CD8-positive, alpha-beta memory T cell (primary cell): ENCODE measurements at regions not wholly inside any gene's neighbourhood (a gene's known extent, or its start where the extent isn't known, plus 50 kb on each side); places are given as distances from the start of the nearest gene placed in this dataset.
"Not testable (repeated sequence)": the region's sequence is repeated elsewhere in the genome, so short reads cannot be mapped to it uniquely, and the experiment has no call there.

ENCODE experiments used
- CTCF ChIA-PET: fragments of 350-600 bp; sonication (Branson Sonifier 250); formaldehyde crosslinking; loops from one replicate; lab custom pipeline; 2021; ENCODE audit warnings: antibody characterized with exemption; lab: Charles Lee
- POLR2A ChIA-PET: fragments of 350-600 bp; sonication (Branson Sonifier 250); formaldehyde crosslinking; loops from one replicate; lab custom pipeline; 2021; ENCODE audit warnings: antibody characterized with exemption; lab: Charles Lee
- DNase-seq, 5 donors: peaks; one replicate each; pipeline versions ENCODE4 v3.0.0 to v3.0.0-alpha.2; 2020 to 2022; ENCODE audit warnings: mixed read lengths in 1 of 5
- H3K27ac ChIP-seq: one replicate; pipeline ENCODE4 v1.7.0; 2013; ENCODE audit warnings: low read depth, mild to moderate bottlenecking, low read length, moderate library complexity
- H3K27me3 ChIP-seq: 2 replicates; pipeline ENCODE4 v1.7.0; 2013; ENCODE audit warnings: low read length, mild to moderate bottlenecking; ENCODE audit not compliant: insufficient read depth, poor library complexity, severe bottlenecking
- H3K36me3 ChIP-seq: 2 replicates; pipeline ENCODE4 v1.7.0; 2013; ENCODE audit warnings: mild to moderate bottlenecking, low read length, moderate library complexity; ENCODE audit not compliant: insufficient read depth
- H3K4me1 ChIP-seq: 2 replicates; pipeline ENCODE4 v1.7.0; 2013; ENCODE audit warnings: mild to moderate bottlenecking, low read length, moderate library complexity; ENCODE audit not compliant: insufficient read depth
- H3K4me3 ChIP-seq: 2 replicates; pipeline ENCODE4 v1.7.0; 2013; ENCODE audit warnings: mild to moderate bottlenecking, low read length
- H3K9me3 ChIP-seq: 2 replicates; pipeline ENCODE4 v1.7.0; 2013; ENCODE audit warnings: mild to moderate bottlenecking, low read length
- H3K27ac Mint-ChIP-seq, 8 donors: one replicate each; pipeline ENCODE4 v1.8.0; 2020 to 2021; ENCODE audit warnings: mixed read lengths in 8 of 8, mild to moderate bottlenecking in 6 of 8, inconsistent platforms in 3 of 8, moderate library complexity in 3 of 8
- H3K27me3 Mint-ChIP-seq, 2 donors: one replicate each; pipeline ENCODE4 v1.8.0; 2020 to 2021; ENCODE audit warnings: mixed read lengths in 2 of 2, mild to moderate bottlenecking in 1 of 2, moderate library complexity in 1 of 2
- H3K36me3 Mint-ChIP-seq, 3 donors: one replicate each; pipeline ENCODE4 v1.8.0; 2020 to 2021; ENCODE audit warnings: mixed read lengths in 3 of 3, inconsistent platforms in 1 of 3, mild to moderate bottlenecking in 1 of 3
- H3K4me1 Mint-ChIP-seq, 3 donors: one replicate each; pipeline ENCODE4 v1.8.0; 2020 to 2021; ENCODE audit warnings: mixed read lengths in 3 of 3, inconsistent platforms in 1 of 3, mild to moderate bottlenecking in 1 of 3
- H3K4me3 Mint-ChIP-seq, 7 donors: one replicate each; pipeline ENCODE4 v1.8.0; 2020 to 2021; ENCODE audit warnings: mixed read lengths in 7 of 7, mild to moderate bottlenecking in 6 of 7, moderate library complexity in 4 of 7, inconsistent platforms in 2 of 7
- H3K9me3 Mint-ChIP-seq, 5 donors: one replicate each; pipeline ENCODE4 v1.8.0; 2020 to 2022; ENCODE audit warnings: mixed read lengths in 5 of 5, mild to moderate bottlenecking in 3 of 5, moderate library complexity in 2 of 5, inconsistent platforms in 1 of 5

DNA sequence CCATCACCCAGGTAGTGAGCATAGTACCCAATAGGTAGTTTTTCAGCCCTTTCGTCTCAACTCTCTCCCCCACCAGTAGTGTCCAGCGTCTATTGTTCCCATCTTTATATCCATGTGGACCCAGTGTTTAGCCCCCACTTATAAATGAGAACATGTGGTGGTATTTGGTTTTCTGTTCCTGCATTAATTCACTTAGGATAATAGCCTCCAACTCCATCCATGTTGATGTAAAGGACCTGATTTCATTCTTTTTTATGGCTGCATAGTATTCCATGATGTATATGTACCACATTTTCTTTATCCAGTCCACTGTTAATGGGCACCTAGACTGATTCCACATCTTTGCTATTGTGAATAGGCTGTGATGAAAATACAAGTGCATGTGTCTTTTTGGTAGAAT lies 51.3 kb downstream of the NACA2 start:
- H3K27me3 ChIP-seq, H3K9me3 Mint-ChIP-seq, H3K27ac ChIP-seq, CTCF ChIA-PET, H3K36me3 Mint-ChIP-seq, H3K9me3 ChIP-seq, H3K36me3 ChIP-seq, H3K4me1 Mint-ChIP-seq, H3K4me3 ChIP-seq, H3K27ac Mint-ChIP-seq, POLR2A ChIA-PET, H3K4me3 Mint-ChIP-seq, H3K4me1 ChIP-seq, DNase-seq: not testable (repeated sequence)
- peaks cover 11 to 28% of the 10 kb centered on the region in 2 donors for H3K27me3 Mint-ChIP-seq

DNA sequence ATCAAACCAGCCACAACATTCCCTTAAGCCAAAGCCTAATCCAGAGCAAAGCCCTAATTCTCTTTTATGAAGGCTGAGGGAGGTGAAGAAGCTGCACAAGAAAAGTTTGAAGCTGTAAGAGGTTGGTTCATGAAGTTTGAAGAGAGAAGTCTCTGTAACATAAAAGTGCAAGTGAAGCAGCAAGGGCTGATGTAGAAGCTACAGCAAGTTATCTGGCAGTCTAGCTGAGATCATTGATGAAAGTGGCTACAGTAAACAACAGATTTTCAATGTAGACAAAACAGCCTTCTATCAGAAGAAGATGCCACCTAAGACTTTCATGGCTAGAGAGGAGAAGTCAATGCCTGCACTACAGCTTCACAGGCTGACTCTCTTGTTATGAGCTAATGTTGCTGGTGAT lies 52.5 kb downstream of the NACA2 start:
- no peaks in the 10 kb centered on the region for H3K27me3 ChIP-seq
- H3K27ac ChIP-seq = no peak overlapping the region
- DNase-seq = no peak
- Mint-ChIP-seq H3K4me1 (peaks cover 0 to 6% (median 5%) of the 10 kb centered on the region in 3 donors), H3K27ac (no peak overlapping the region), H3K9me3 (peaks cover 0 to 10% (median 9%) of the 10 kb centered on the region in 5 donors), H3K27me3 (peaks cover 6 to 22% of the 10 kb centered on the region in 2 donors), H3K4me3 (no peak overlapping the region), H3K36me3 (no peaks in the 10 kb centered on the region)
- no peaks in the 10 kb centered on the region for H3K36me3 ChIP-seq
- CTCF ChIA-PET = no interaction called here
- POLR2A ChIA-PET = no interaction called here
- no peaks in the 10 kb centered on the region for H3K4me1 ChIP-seq
- no peaks in the 10 kb centered on the region for H3K9me3 ChIP-seq
- no peak overlapping the region for H3K4me3 ChIP-seq

DNA sequence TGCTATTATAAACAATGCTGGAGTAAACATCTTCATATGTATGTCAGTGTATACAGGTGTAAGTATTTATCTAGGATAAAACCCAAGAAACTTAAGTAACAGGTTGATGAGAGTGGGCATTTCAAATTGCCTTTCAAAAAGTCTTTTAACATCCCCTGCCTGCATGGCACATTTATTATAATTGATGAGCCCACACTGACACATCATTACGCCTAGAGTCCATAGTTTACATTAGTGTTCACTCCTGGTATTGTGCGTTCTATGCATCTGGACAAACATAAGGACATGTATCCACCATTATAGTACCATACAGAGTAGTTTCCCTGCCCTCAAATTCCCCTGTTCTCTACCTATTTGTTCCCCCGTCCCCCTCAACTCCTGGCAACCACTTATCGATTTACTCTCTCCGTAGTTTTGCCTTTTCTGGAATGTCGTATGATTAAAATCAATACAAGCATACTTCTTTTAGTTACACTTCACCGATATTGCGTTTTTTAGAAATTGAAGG lies 53.7 kb downstream of the NACA2 start:
- peaks cover 0 to 10% (median 9%) of the 10 kb centered on the region in 5 donors for H3K9me3 Mint-ChIP-seq
- ChIA-PET POLR2A (no interaction called here), CTCF (no interaction called here)
- H3K9me3 ChIP-seq = no peaks in the 10 kb centered on the region
- peaks cover 2 to 22% of the 10 kb centered on the region in 2 donors for H3K27me3 Mint-ChIP-seq
- DNase-seq = no peak
- no peaks in the 10 kb centered on the region for H3K36me3 ChIP-seq
- H3K4me1 Mint-ChIP-seq = peaks cover 0 to 6% (median 5%) of the 10 kb centered on the region in 3 donors
- no peak overlapping the region for H3K27ac Mint-ChIP-seq
- no peak overlapping the region for H3K4me3 ChIP-seq
- no peak overlapping the region for H3K4me3 Mint-ChIP-seq
- H3K27me3 ChIP-seq = no peaks in the 10 kb centered on the region
- no peaks in the 10 kb centered on the region for H3K4me1 ChIP-seq
- H3K36me3 Mint-ChIP-seq = no peaks in the 10 kb centered on the region
- H3K27ac ChIP-seq = no peak overlapping the region

DNA sequence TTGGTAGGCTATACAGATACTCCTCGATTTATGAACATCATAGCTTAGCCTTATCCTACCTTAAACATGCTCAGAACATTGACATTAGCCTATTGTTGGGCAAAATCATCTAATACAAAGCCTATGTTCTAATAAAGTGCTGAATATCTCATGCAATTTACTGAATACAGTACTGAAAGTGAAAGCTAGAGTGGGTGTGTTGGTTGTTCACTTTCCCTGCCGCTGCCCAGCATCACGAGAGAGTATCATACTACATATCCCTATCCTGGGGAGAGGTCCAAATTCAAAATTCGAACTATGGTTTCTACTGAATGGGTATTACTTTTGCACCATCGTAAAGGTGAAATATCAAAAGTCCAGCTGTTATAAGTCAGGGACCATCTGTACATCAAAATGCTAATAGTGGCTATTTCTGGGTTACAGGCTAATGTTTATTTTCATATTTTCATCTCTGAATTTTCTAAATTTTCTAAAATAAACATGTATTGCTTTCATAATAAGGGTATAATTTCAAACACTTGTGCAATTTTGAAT lies 54.5 kb downstream of the NACA2 start:
- POLR2A ChIA-PET = no interaction called here
- Mint-ChIP-seq H3K4me1 (peaks cover 0 to 6% (median 5%) of the 10 kb centered on the region in 3 donors), H3K27ac (no peak overlapping the region), H3K4me3 (peak overlapping the region in 6 of 7 donors; percentile 33 to 80 (median 64)), H3K9me3 (peaks cover 0 to 8% (median 7%) of the 10 kb centered on the region in 5 donors), H3K36me3 (no peaks in the 10 kb centered on the region), H3K27me3 (peaks cover 4 to 19% of the 10 kb centered on the region in 2 donors)
- DNase-seq = no peak
- Histone ChIP-seq H3K9me3 (no peaks in the 10 kb centered on the region), H3K4me3 (no peak overlapping the region), H3K4me1 (no peaks in the 10 kb centered on the region), H3K27ac (no peak overlapping the region), H3K27me3 (no peaks in the 10 kb centered on the region), H3K36me3 (no peaks in the 10 kb centered on the region)
- CTCF ChIA-PET = no interaction called here
